GM12873 (cell line): ENCODE measurements at regions not wholly inside any gene's neighbourhood (a gene's known extent, or its start where the extent isn't known, plus 50 kb on each side); places are given as distances from the start of the nearest gene placed in this dataset.

Experiments used
- CTCF ChIP-seq: IDR thresholded peaks from 2 replicates; pipeline ENCODE4 v1.5.1; 2012; ENCODE audit warnings: low read depth, mild to moderate bottlenecking, moderate library complexity, low read length, control low read depth; ENCODE audit not compliant: insufficient read depth; ENCODE audit errors: missing control alignments

GRCh38 chr4:127327491-127327890 is 305.3 kb upstream of the INTU start:
- TF ChIP-seq CTCF, result no peak

GRCh38 chr4:127335073-127335620 is 297.6 kb upstream of the INTU start:
- TF ChIP-seq CTCF, result no peak

DNA sequence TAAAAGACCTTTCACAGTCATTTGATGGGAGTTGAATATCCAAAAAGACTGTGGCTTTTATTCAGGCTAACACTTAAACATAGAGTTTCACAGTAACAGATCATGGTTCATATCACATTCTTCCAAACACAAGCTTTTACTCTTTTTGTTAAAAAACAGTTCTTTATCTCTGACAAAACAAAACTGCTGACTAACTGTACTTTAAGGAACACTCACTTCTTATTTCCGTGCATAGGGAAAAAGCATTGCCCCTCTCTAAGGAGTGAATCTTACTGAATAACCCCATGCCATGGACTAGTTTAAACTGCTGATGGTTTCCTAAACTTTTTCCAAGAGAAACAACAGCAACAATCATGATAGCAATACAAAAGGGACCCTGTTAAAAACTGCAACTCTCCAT is 297.0 kb upstream of the INTU start:
- TF ChIP-seq CTCF, result no peak

GRCh38 chr4:127344071-127344470 is 288.7 kb upstream of the INTU start:
- no peak for TF ChIP-seq CTCF

DNA sequence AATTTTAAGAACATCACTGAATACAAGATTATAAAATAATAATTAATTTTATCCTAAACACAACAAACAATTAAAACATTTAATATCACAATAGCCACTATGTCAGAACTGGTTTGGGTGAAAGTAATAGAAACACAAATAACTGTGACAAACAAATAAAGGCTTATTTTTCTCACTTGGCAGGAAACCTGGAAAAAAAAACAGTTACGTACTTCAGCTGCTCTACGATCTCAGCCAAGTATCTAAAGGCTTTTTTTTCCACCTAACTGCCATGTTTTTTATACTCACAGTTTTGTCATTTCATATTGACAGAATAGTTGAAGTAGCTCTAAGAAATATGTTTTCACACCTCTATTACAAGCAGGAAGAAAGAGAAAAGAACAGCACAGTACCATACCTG is 284.8 kb upstream of the INTU start:
- TF ChIP-seq CTCF, result no peak

DNA sequence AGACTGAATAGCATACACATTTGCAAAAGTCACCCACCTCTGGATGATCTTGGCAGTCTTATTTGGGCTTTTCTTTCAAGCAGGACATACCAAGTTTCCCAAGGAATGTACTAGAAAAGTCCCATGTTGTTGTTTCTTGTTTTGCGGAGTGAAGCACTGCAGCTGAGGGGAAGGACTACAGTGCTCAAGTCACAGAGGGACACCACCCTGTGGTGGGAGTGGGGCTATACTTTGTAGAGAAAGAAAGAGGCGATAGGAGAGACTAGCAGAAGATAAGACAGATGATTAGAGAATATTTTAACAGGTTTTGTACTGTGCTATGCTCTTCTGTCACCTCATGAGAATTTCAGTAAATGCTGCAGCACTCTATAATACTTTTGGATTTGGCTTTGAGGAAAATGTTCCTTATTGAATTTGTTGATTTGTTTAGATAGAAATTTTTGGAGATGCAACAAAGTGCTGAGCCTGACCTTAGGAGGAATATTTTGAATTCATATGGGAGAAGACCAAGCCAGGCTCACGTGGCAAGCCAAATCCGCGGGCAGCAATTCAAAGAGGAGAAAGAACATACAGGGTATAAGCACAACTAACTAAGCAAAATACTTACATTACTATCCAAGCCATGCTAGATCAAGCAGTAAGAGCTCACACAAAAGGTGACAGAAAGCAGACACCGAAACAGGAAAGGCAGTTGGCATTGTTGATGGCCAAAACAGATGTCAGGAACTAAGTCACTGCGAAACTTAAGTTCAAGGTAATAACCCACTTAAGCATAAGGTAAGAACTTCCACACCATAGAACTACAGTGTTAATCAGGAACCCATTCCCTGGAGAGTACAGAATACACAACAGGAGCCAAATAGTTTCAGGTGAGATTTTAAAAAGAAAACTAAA is 280.3 kb upstream of the INTU start:
- no peak for TF ChIP-seq CTCF

GRCh38 chr4:127355743-127356142 is 277.0 kb upstream of the INTU start:
- no peak for TF ChIP-seq CTCF
